ENCODE measurements at regions not wholly inside any gene's neighbourhood (a gene's known extent, or its start where the extent isn't known, plus 50 kb on each side); places are given as distances from the start of the nearest gene placed in this dataset.

GRCh38 chr3:107272885-107273284 lies 104.4 kb upstream of the CCDC54 start:
- TF ChIP-seq CTCF (IDR thresholded peaks at IDR 0.05; ENCODE audit: borderline replicate concordance, extremely low read depth, low read length, poor library complexity, severe bottlenecking) (no peak), EZH2 (IDR thresholded peaks at IDR 0.05; ENCODE audit: borderline replicate concordance, low read depth, low read length, severe bottlenecking) (no peak)
